SU-DHL-6 (cell line): ENCODE measurements at regions not wholly inside any gene's neighbourhood (a gene's known extent, or its start where the extent isn't known, plus 50 kb on each side); places are given as distances from the start of the nearest gene placed in this dataset.

Experiments used
- EZH2phosphoT487 ChIP-seq: fragments of 200-600 bp; sonication (generic), shearing (Covaris generic); conservative IDR thresholded peaks from 2 replicates; pipeline ENCODE4 v1.6.1; 2018; ENCODE audit warnings: mild to moderate bottlenecking, antibody characterized with exemption, low read length, moderate library complexity, mixed read lengths
- TF ChIP-seq, protein P1 (sequence below): fragments of 200-600 bp; sonication (generic); IDR thresholded peaks from one replicate; pipeline ENCODE4 v1.5.1; 2017; ENCODE audit warnings: antibody characterized with exemption, mild to moderate bottlenecking, low read length, moderate library complexity; ENCODE audit not compliant: insufficient read depth, poor library complexity, severe bottlenecking

GRCh38 chr17:21542070-21542469, 150.3 kb upstream of the KCNJ18 start:
- TF ChIP-seq, protein P1, sequence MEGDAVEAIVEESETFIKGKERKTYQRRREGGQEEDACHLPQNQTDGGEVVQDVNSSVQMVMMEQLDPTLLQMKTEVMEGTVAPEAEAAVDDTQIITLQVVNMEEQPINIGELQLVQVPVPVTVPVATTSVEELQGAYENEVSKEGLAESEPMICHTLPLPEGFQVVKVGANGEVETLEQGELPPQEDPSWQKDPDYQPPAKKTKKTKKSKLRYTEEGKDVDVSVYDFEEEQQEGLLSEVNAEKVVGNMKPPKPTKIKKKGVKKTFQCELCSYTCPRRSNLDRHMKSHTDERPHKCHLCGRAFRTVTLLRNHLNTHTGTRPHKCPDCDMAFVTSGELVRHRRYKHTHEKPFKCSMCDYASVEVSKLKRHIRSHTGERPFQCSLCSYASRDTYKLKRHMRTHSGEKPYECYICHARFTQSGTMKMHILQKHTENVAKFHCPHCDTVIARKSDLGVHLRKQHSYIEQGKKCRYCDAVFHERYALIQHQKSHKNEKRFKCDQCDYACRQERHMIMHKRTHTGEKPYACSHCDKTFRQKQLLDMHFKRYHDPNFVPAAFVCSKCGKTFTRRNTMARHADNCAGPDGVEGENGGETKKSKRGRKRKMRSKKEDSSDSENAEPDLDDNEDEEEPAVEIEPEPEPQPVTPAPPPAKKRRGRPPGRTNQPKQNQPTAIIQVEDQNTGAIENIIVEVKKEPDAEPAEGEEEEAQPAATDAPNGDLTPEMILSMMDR, result no peak
- TF ChIP-seq EZH2phosphoT487, result no peak
